GM23248 (cell line): ENCODE measurements at regions not wholly inside any gene's neighbourhood (a gene's known extent, or its start where the extent isn't known, plus 50 kb on each side); places are given as distances from the start of the nearest gene placed in this dataset.

Source experiments
- EZH2 ChIP-seq: fragments of 200-600 bp; sonication (generic); IDR thresholded peaks from 2 replicates; pipeline ENCODE4 v1.6.1; 2018; ENCODE audit warnings: antibody characterized with exemption, mild to moderate bottlenecking; ENCODE audit not compliant: insufficient read depth, poor library complexity, severe bottlenecking
- EZH2phosphoT487 ChIP-seq: fragments of 200-600 bp; sonication (generic); IDR thresholded peaks from 2 replicates; pipeline ENCODE4 v1.6.1; 2018; ENCODE audit warnings: antibody characterized with exemption, moderate library complexity, mild to moderate bottlenecking, low read depth; ENCODE audit not compliant: insufficient read depth

DNA sequence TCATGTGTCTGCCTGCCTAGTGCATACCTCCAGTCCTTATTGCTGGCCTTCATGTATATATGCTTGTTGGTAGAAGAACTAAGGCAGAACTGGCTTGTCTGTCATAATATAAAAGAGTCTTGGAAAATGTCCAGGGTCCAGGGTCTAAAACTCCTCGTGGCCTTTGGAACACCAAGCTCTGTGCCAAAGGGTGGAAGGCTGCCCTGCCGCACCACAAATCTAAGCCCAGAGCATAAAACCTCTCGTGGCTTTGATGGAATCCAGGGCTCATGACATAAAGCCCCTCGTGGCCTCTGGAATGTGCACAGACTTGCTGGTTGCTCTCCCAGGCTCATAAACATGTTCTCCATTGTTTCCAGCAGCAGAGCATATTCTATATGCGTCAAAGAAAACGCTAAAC is 107.9 kb downstream of the BBS10 start:
- TF ChIP-seq EZH2phosphoT487 = no peak
- TF ChIP-seq EZH2 = no peak
